PC-3 (cell line): ENCODE measurements at regions not wholly inside any gene's neighbourhood (a gene's known extent, or its start where the extent isn't known, plus 50 kb on each side); places are given as distances from the start of the nearest gene placed in this dataset.
"Not testable (repeated sequence)": the region's sequence is repeated elsewhere in the genome, so short reads cannot be mapped to it uniquely, and the experiment has no call there.

Experiments
- ATAC-seq: fragments of 200-7000 bp; cut with Tn5 transposase; 2 replicates; pipeline ENCODE4 v1.9.1; 2020; ENCODE audit warnings: mild to moderate bottlenecking, moderate library complexity
- BruUV-seq: library from RNA; stranded (reverse); fragments of 400-500 nt; replicated peaks from 2 replicates; lab custom pipeline; 2021; lab: Mats Ljungman, UMichigan
- CTCF ChIA-PET: fragments of 300-600 bp; sonication (Branson Sonifier 250); formaldehyde crosslinking; loops from one replicate; lab custom pipeline; 2022; ENCODE audit warnings: antibody characterized with exemption; lab: Charles Lee
- POLR2A ChIA-PET: fragments of 300-600 bp; sonication (Branson Sonifier 250); formaldehyde crosslinking; loops from one replicate; lab custom pipeline; 2022; ENCODE audit warnings: antibody characterized with exemption; ENCODE audit not compliant: unreplicated experiment; lab: Charles Lee
- DNase-seq: peaks from one replicate; pipeline ENCODE4 v3.0.0-alpha.2; 2015
- H2AFZ ChIP-seq: fragments of 300-600 bp; sonication (generic); 2 replicates; pipeline ENCODE4 v1.6.0; 2016; ENCODE audit warnings: antibody characterized with exemption, low read length
- H3F3A ChIP-seq: fragments of 300-600 bp; sonication (generic); one replicate; pipeline ENCODE4 v1.6.0; 2017; ENCODE audit warnings: antibody characterized with exemption, low read length, control low read depth, mild to moderate bottlenecking; ENCODE audit not compliant: unreplicated experiment
- H3K27ac ChIP-seq: fragments of 300-600 bp; sonication (generic); 2 replicates; pipeline ENCODE4 v1.5.1; 2016; ENCODE audit warnings: mild to moderate bottlenecking, low read length
- H3K27me3 ChIP-seq: fragments of 300-600 bp; sonication (generic); 2 replicates; pipeline ENCODE4 v1.6.1; 2016; ENCODE audit warnings: low read length, mixed read lengths
- H3K36me3 ChIP-seq: fragments of 300-600 bp; sonication (generic); 2 replicates; pipeline ENCODE4 v1.6.1; 2016; ENCODE audit warnings: low read depth, mixed run types, low read length, mixed read lengths
- H3K4me1 ChIP-seq: fragments of 300-600 bp; sonication (generic); 2 replicates; pipeline ENCODE4 v1.5.1; 2016; ENCODE audit warnings: low read length; ENCODE audit not compliant: insufficient read depth
- H3K4me2 ChIP-seq: fragments of 300-600 bp; sonication (generic); 2 replicates; pipeline ENCODE4 v1.6.0; 2016; ENCODE audit warnings: low read length
- H3K4me3 ChIP-seq: fragments of 300-600 bp; sonication (generic); 2 replicates; pipeline ENCODE4 v1.5.1; 2016; ENCODE audit warnings: mild to moderate bottlenecking, low read length, mixed read lengths
- H3K79me2 ChIP-seq: fragments of 300-600 bp; sonication (generic); 2 replicates; pipeline ENCODE4 v1.6.1; 2017; ENCODE audit warnings: low read length, mixed read lengths
- H3K9ac ChIP-seq: fragments of 300-600 bp; sonication (generic); 2 replicates; pipeline ENCODE4 v1.6.0; 2016; ENCODE audit warnings: mild to moderate bottlenecking, low read length
- H3K9me2 ChIP-seq: fragments of 300-600 bp; sonication (generic); replicated peaks from 2 replicates; pipeline ENCODE4 v1.6.1; 2016; ENCODE audit warnings: mixed run types, low read length, mixed read lengths
- H3K9me3 ChIP-seq: fragments of 300-600 bp; sonication (generic); 2 replicates; pipeline ENCODE4 v1.6.1; 2016; ENCODE audit warnings: low read length, mixed read lengths
- H4K20me1 ChIP-seq: fragments of 300-600 bp; sonication (generic); 2 replicates; pipeline ENCODE4 v1.6.1; 2016; ENCODE audit warnings: low read length, mixed read lengths
- EZH2 ChIP-seq: fragments of 300-600 bp; sonication (generic); IDR thresholded peaks from one replicate; pipeline ENCODE4 v1.6.1; 2017; ENCODE audit warnings: antibody characterized with exemption, mild to moderate bottlenecking, low read length; ENCODE audit not compliant: unreplicated experiment
- EZH2phosphoT487 ChIP-seq: fragments of 300-600 bp; sonication (generic); IDR thresholded peaks from 2 replicates; pipeline ENCODE4 v1.6.1; 2018; ENCODE audit warnings: mild to moderate bottlenecking, antibody characterized with exemption, low read length, borderline replicate concordance
- intact Hi-C: fragments of 100-400 bp; cut with micrococcal nuclease; formaldehyde crosslinking; loops from 2 replicates; pipeline ENCODE4 v1.9.0; 2023
- TF ChIP-seq, protein P1 (sequence below): fragments of 300-600 bp; sonication (generic); conservative IDR thresholded peaks from 2 replicates; pipeline ENCODE4 v1.5.1; 2017; ENCODE audit warnings: antibody characterized with exemption, low read depth, mild to moderate bottlenecking, low read length

DNA sequence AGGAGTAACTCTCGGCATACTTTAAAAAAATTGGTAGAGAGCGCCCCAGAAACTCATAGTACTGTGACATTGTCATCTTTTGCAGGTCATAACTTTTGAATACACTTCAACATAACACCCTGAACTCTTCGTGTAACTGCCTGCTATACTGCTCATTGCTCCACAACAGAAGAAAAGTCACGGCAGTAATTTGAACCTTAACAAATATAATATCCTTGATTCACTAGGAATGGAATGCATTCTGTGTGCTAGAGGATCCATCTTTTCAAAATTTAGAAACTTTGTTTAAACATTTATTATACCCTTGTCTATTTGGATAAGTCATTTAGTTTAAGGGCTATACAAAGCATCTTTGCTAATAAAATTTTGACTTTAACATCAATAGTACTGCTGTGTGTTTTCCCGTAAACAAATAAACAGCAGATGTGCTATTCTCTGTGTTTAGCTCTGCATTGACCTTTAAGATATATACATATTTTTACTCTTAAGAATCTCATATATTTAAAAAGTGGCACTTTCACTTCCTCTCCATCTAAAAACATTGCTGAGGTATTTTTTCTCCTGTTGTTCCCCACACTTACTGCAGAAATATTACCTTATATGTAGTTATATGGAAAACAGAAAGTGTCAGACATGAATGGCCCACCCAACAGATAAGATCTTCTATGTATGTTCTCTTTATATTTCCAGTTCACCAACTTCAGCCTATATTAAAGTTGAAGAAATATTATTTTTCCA is 217.6 kb upstream of the TMEM229A start:
- Histone ChIP-seq H3F3A (no peaks in the 10 kb centered on the region), H3K9me2 (no peaks in the 10 kb centered on the region; the same call in 1 of the 2 replicates), H3K27ac (0 out of 2 replicates have a peak overlapping the region, but pooled peaks have one; percentile 13), H3K4me3 (no peak overlapping the region), H3K4me1 (peaks cover 27% of the 10 kb centered on the region), H3K27me3 (no peaks in the 10 kb centered on the region), H3K9me3 (no peaks in the 10 kb centered on the region), H4K20me1 (no peaks in the 10 kb centered on the region), H3K9ac (no peak overlapping the region), H3K36me3 (no peaks in the 10 kb centered on the region), H3K79me2 (no peaks in the 10 kb centered on the region), H3K4me2 (peak overlapping the region; percentile 63), H2AFZ (peak overlapping the region; percentile 49; the same call in 1 of the 2 replicates)
- no TSS peak for BruUV-seq
- CTCF ChIA-PET = no interaction called here
- DNase-seq = peak; percentile 62
- intact Hi-C loops = no loop called here
- peak; percentile 89 for ATAC-seq
- no peak for TF ChIP-seq EZH2phosphoT487
- TF ChIP-seq, protein P1, sequence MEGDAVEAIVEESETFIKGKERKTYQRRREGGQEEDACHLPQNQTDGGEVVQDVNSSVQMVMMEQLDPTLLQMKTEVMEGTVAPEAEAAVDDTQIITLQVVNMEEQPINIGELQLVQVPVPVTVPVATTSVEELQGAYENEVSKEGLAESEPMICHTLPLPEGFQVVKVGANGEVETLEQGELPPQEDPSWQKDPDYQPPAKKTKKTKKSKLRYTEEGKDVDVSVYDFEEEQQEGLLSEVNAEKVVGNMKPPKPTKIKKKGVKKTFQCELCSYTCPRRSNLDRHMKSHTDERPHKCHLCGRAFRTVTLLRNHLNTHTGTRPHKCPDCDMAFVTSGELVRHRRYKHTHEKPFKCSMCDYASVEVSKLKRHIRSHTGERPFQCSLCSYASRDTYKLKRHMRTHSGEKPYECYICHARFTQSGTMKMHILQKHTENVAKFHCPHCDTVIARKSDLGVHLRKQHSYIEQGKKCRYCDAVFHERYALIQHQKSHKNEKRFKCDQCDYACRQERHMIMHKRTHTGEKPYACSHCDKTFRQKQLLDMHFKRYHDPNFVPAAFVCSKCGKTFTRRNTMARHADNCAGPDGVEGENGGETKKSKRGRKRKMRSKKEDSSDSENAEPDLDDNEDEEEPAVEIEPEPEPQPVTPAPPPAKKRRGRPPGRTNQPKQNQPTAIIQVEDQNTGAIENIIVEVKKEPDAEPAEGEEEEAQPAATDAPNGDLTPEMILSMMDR = no peak
- no peak for TF ChIP-seq EZH2
- POLR2A ChIA-PET = no interaction called here

DNA sequence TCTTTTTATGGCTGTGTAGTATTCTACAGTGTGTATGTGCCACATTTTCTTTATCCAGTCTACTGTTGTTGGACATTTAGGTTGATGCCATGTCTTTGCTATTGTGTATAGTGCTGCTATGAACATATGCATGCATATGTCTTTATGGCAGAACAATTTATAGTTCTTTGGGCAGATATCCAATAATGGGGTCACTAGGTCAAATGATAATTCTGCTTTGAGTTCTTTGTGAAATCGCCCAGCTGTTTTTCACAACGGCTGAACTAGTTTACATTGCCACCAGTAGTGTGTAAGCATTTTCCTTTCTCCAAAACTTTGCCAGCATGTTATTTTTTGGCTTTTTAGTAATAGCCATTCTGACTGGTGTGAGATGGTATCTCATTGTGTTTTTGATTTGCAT is 214.8 kb upstream of the TMEM229A start:
- ChIA-PET CTCF (no interaction called here), POLR2A (no interaction called here)
- H3K36me3 ChIP-seq = no peaks in the 10 kb centered on the region
- no peaks in the 10 kb centered on the region for H3K9me3 ChIP-seq
- BruUV-seq = no TSS peak
- no peaks in the 10 kb centered on the region for H3K9me2 ChIP-seq
- no peaks in the 10 kb centered on the region for H4K20me1 ChIP-seq
- H3K27me3 ChIP-seq = no peaks in the 10 kb centered on the region
- intact Hi-C loops = no loop called here
- no peak overlapping the region for H3K27ac ChIP-seq
- no peak for DNase-seq
- peaks cover 27% of the 10 kb centered on the region for H3K4me1 ChIP-seq
- H3K4me3 ChIP-seq = no peak overlapping the region
- ATAC-seq = no peak
- no peak overlapping the region for H3K9ac ChIP-seq
- H3K4me2 ChIP-seq = no peak overlapping the region
- H2AFZ ChIP-seq = no peak overlapping the region
- no peaks in the 10 kb centered on the region for H3K79me2 ChIP-seq
- no peaks in the 10 kb centered on the region for H3F3A ChIP-seq
- TF ChIP-seq, protein P1 = no peak
- TF ChIP-seq EZH2 = no peak
- TF ChIP-seq EZH2phosphoT487 = no peak

GRCh38 chr7:124246262-124246863 is 213.5 kb upstream of the TMEM229A start:
- ChIA-PET POLR2A (no interaction called here), CTCF (no interaction called here)
- no TSS peak for BruUV-seq
- H3K27ac ChIP-seq = no peak overlapping the region
- ATAC-seq (peak; percentile 54; the same call in 1 of the 2 replicates), DNase-seq (peak; percentile 26)
- H4K20me1 ChIP-seq = no peaks in the 10 kb centered on the region
- H3F3A ChIP-seq = no peaks in the 10 kb centered on the region
- no peak overlapping the region for H3K4me3 ChIP-seq
- H3K27me3 ChIP-seq = no peaks in the 10 kb centered on the region
- TF ChIP-seq EZH2phosphoT487 = no peak
- TF ChIP-seq EZH2 = no peak
- TF ChIP-seq, protein P1 = no peak
- intact Hi-C loops = no loop called here
- H3K9me3 ChIP-seq = no peaks in the 10 kb centered on the region
- no peak overlapping the region for H2AFZ ChIP-seq
- H3K4me1 ChIP-seq = peaks cover 21% of the 10 kb centered on the region
- no peaks in the 10 kb centered on the region for H3K9me2 ChIP-seq
- no peaks in the 10 kb centered on the region for H3K36me3 ChIP-seq
- no peaks in the 10 kb centered on the region for H3K79me2 ChIP-seq
- no peak overlapping the region for H3K9ac ChIP-seq
- no peak overlapping the region for H3K4me2 ChIP-seq

- H3F3A ChIP-seq, H3K27me3 ChIP-seq, H3K9me2 ChIP-seq, CTCF ChIA-PET, ATAC-seq, H3K9ac ChIP-seq, POLR2A ChIA-PET, H3K36me3 ChIP-seq, DNase-seq, H2AFZ ChIP-seq, H4K20me1 ChIP-seq, H3K79me2 ChIP-seq, H3K4me3 ChIP-seq, H3K4me1 ChIP-seq, intact Hi-C loops, BruUV-seq, H3K9me3 ChIP-seq, H3K4me2 ChIP-seq, H3K27ac ChIP-seq: not testable (repeated sequence)
These were observed 211.6 kb upstream of the TMEM229A start for GRCh38 chr7:124244469-124244868.
